ENCODE measurements at regions not wholly inside any gene's neighbourhood (a gene's known extent, or its start where the extent isn't known, plus 50 kb on each side); places are given as distances from the start of the nearest gene placed in this dataset.

DNA sequence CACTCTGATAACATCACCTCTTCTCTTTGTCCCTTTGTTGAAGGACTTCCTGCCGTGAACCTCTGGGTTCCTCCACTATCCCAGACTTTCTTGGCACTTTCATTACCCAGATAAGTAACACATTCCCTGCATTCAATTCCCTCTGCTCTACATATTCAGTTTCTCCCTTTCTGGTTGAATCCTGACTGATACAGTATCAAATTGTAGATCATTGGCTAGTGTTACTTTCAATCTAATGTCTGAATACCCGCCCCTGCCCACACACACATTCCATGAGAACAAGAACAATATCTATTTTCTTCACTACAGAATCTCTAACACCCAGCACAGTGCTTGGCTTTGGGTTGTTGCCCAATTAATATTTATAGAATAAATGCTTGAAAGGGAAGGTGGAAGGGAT, 163.5 kb downstream of the ABHD5 start:
- H3K4me2 ChIP-seq (ENCODE audit: low read length), result no peak overlapping the region
- no peaks in the 10 kb centered on the region for H3K27me3 ChIP-seq (ENCODE audit: insufficient read depth, low read depth, low read length)
- no peaks in the 10 kb centered on the region for H3K9me2 ChIP-seq (ENCODE audit: insufficient read depth, low read length)
- H3K9ac ChIP-seq (ENCODE audit: low read length), result no peak overlapping the region
- no peak overlapping the region for H3K4me3 ChIP-seq (ENCODE audit: low read length)
- no peak for TF ChIP-seq POLR2AphosphoS5 (IDR thresholded peaks at IDR 0.05)
- TF ChIP-seq EZH2 (IDR thresholded peaks at IDR 0.05; ENCODE audit: borderline replicate concordance, insufficient read depth, low read length, poor library complexity, severe bottlenecking), result no peak
- TF ChIP-seq, protein P1, sequence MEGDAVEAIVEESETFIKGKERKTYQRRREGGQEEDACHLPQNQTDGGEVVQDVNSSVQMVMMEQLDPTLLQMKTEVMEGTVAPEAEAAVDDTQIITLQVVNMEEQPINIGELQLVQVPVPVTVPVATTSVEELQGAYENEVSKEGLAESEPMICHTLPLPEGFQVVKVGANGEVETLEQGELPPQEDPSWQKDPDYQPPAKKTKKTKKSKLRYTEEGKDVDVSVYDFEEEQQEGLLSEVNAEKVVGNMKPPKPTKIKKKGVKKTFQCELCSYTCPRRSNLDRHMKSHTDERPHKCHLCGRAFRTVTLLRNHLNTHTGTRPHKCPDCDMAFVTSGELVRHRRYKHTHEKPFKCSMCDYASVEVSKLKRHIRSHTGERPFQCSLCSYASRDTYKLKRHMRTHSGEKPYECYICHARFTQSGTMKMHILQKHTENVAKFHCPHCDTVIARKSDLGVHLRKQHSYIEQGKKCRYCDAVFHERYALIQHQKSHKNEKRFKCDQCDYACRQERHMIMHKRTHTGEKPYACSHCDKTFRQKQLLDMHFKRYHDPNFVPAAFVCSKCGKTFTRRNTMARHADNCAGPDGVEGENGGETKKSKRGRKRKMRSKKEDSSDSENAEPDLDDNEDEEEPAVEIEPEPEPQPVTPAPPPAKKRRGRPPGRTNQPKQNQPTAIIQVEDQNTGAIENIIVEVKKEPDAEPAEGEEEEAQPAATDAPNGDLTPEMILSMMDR (IDR thresholded peaks at IDR 0.05; ENCODE audit: poor library complexity, severe bottlenecking), result no peak
- no peak for TF ChIP-seq RAD21 (conservative IDR thresholded peaks at IDR 0.05)
- TF ChIP-seq TAF1 (IDR thresholded peaks at IDR 0.05; ENCODE audit: low read depth), result no peak
- TF ChIP-seq REST (IDR thresholded peaks at IDR 0.05; ENCODE audit: borderline replicate concordance), result no peak
- no peak for TF ChIP-seq SMC3 (conservative IDR thresholded peaks at IDR 0.05; ENCODE audit: poor library complexity)
- no peak for TF ChIP-seq EP300 (conservative IDR thresholded peaks at IDR 0.05; ENCODE audit: poor library complexity, severe bottlenecking)
- TF ChIP-seq MXI1 (conservative IDR thresholded peaks at IDR 0.05; ENCODE audit: poor library complexity, severe bottlenecking), result no peak
- H3K36me3 ChIP-seq (ENCODE audit: insufficient read depth, low read length), result no peaks in the 10 kb centered on the region
- H3K27ac ChIP-seq (ENCODE audit: low read length), result no peak overlapping the region
- no peaks in the 10 kb centered on the region for H3F3A ChIP-seq (ENCODE audit: insufficient read depth, low read length, poor library complexity, severe bottlenecking)
- H2AFZ ChIP-seq (ENCODE audit: low read depth, low read length), result no peak overlapping the region
- no peaks in the 10 kb centered on the region for H4K20me1 ChIP-seq (ENCODE audit: insufficient read depth)
- no peaks in the 10 kb centered on the region for H3K9me3 ChIP-seq (ENCODE audit: low read length)
- H3K79me2 ChIP-seq (replicated peaks; ENCODE audit: insufficient read depth, low read length), result no peaks in the 10 kb centered on the region

DNA sequence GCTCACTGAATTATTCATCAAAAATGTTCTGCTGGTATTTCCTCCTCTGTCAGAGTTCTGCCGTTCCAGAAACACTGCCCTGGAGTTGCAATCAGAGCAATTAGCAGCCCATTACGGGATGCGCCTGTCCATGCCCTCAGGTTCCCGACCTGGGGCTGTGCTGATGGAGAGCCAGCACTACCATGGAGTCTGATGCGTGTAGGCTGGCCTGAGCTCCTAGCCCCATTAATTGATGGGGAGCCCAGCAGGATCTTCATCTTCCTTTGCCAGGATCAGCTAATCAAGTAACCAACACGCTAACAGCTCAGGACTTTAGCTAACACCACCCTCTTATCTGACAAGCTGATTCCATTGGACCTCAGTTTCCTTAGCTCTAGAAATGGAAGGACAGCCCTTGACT, 164.2 kb downstream of the ABHD5 start:
- H3K36me3 ChIP-seq (ENCODE audit: insufficient read depth, low read length), result no peaks in the 10 kb centered on the region
- no peak overlapping the region for H3K4me2 ChIP-seq (ENCODE audit: low read length)
- no peak overlapping the region for H3K27ac ChIP-seq (ENCODE audit: low read length)
- no peaks in the 10 kb centered on the region for H3K27me3 ChIP-seq (ENCODE audit: insufficient read depth, low read depth, low read length)
- TF ChIP-seq RAD21 (conservative IDR thresholded peaks at IDR 0.05), result no peak
- no peak for TF ChIP-seq POLR2AphosphoS5 (IDR thresholded peaks at IDR 0.05)
- no peak for TF ChIP-seq TAF1 (IDR thresholded peaks at IDR 0.05; ENCODE audit: low read depth)
- TF ChIP-seq MXI1 (conservative IDR thresholded peaks at IDR 0.05; ENCODE audit: poor library complexity, severe bottlenecking), result no peak
- TF ChIP-seq EP300 (conservative IDR thresholded peaks at IDR 0.05; ENCODE audit: poor library complexity, severe bottlenecking), result no peak
- TF ChIP-seq EZH2 (IDR thresholded peaks at IDR 0.05; ENCODE audit: borderline replicate concordance, insufficient read depth, low read length, poor library complexity, severe bottlenecking), result no peak
- TF ChIP-seq SMC3 (conservative IDR thresholded peaks at IDR 0.05; ENCODE audit: poor library complexity), result no peak
- TF ChIP-seq, protein P1 (IDR thresholded peaks at IDR 0.05; ENCODE audit: poor library complexity, severe bottlenecking), result no peak
- H2AFZ ChIP-seq (ENCODE audit: low read depth, low read length), result no peak overlapping the region
- H3F3A ChIP-seq (ENCODE audit: insufficient read depth, low read length, poor library complexity, severe bottlenecking), result no peaks in the 10 kb centered on the region
- no peaks in the 10 kb centered on the region for H3K9me2 ChIP-seq (ENCODE audit: insufficient read depth, low read length)
- H3K9me3 ChIP-seq (ENCODE audit: low read length), result no peaks in the 10 kb centered on the region
- no peaks in the 10 kb centered on the region for H4K20me1 ChIP-seq (ENCODE audit: insufficient read depth)
- H3K79me2 ChIP-seq (replicated peaks; ENCODE audit: insufficient read depth, low read length), result no peaks in the 10 kb centered on the region
- no peak overlapping the region for H3K9ac ChIP-seq (ENCODE audit: low read length)
- no peak overlapping the region for H3K4me3 ChIP-seq (ENCODE audit: low read length)

Measured in neural cell (in vitro differentiated cells).